ENCODE measurements at regions not wholly inside any gene's neighbourhood (a gene's known extent, or its start where the extent isn't known, plus 50 kb on each side); places are given as distances from the start of the nearest gene placed in this dataset.

DNA sequence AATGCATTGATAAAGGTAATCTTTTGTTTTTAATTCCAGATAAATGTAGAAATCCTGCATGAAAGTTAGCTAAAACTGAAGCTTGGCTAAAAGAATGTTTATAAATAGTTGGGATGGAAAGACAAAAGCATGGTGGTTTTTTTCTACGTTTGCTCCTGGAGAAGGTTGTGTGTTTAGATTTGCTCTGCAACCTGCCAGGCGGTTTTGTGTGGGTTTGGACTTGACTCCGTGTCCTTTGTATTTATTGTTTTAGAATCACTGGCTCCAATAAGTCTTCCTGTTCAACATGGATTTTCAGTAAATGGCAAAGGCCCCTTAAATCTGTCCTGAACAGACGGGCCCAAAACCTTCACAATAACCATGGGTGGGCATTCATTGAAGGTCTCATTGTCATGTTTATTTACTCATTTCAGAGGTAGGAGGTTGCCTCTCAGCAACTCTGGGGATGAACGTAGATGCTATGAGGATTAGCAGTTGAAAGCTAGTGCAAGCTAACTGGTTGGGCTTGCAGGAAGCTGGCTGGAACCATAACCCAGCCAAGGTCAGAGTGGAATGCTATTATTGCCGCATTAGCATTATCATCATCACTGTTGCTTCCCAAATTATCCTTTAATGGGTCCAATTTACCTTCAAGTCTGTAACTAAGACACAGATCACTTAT is 60.6 kb upstream of the ADAMTS9 start:
- TF ChIP-seq, protein P1, sequence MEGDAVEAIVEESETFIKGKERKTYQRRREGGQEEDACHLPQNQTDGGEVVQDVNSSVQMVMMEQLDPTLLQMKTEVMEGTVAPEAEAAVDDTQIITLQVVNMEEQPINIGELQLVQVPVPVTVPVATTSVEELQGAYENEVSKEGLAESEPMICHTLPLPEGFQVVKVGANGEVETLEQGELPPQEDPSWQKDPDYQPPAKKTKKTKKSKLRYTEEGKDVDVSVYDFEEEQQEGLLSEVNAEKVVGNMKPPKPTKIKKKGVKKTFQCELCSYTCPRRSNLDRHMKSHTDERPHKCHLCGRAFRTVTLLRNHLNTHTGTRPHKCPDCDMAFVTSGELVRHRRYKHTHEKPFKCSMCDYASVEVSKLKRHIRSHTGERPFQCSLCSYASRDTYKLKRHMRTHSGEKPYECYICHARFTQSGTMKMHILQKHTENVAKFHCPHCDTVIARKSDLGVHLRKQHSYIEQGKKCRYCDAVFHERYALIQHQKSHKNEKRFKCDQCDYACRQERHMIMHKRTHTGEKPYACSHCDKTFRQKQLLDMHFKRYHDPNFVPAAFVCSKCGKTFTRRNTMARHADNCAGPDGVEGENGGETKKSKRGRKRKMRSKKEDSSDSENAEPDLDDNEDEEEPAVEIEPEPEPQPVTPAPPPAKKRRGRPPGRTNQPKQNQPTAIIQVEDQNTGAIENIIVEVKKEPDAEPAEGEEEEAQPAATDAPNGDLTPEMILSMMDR (IDR thresholded peaks at IDR 0.05): no peak
- no peak for TF ChIP-seq ZFX (IDR thresholded peaks at IDR 0.05; ENCODE audit: borderline replicate concordance)
